Kidney (tissue), 13 donors: ENCODE measurements at regions not wholly inside any gene's neighbourhood (a gene's known extent, or its start where the extent isn't known, plus 50 kb on each side); places are given as distances from the start of the nearest gene placed in this dataset.

ENCODE experiments used
- DNase-seq, 5 donors: peaks; one replicate each; pipeline ENCODE4 v3.0.0-alpha.2; 2013 to 2020
- FAIRE-seq: peaks from 2 replicates; lab custom pipeline; 2012; peaks lifted over from hg19 to GRCh38; lab: Jason Lieb, UNC
- H3K27ac ChIP-seq, 2 donors: one replicate each; pipeline ENCODE4 v1.7.0; 2013; ENCODE audit warnings: low read depth in 2 of 2, low read length in 2 of 2, inconsistent platforms in 1 of 2
- H3K27me3 ChIP-seq: one replicate; pipeline ENCODE4 v1.7.1; 2013; ENCODE audit warnings: low read length, inconsistent platforms; ENCODE audit not compliant: control insufficient read depth, insufficient read depth
- H3K36me3 ChIP-seq, 3 donors: one replicate each; pipeline versions ENCODE4 v1.7.0 to v1.7.1; 2013; ENCODE audit warnings: low read length in 3 of 3, control low read depth in 1 of 3, inconsistent platforms in 1 of 3; ENCODE audit not compliant: insufficient read depth in 3 of 3, control insufficient read depth in 2 of 3
- H3K4me1 ChIP-seq, 3 donors: one replicate each; pipeline versions ENCODE4 v1.7.0 to v1.7.1; 2013; ENCODE audit warnings: low read length in 3 of 3, inconsistent platforms in 1 of 3, low read depth in 1 of 3; ENCODE audit not compliant: control insufficient read depth in 2 of 3, insufficient read depth in 2 of 3
- H3K4me3 ChIP-seq, 3 donors: one replicate each; pipeline versions ENCODE4 v1.7.0 to v1.8.1; 2013; ENCODE audit warnings: low read length in 3 of 3, control low read depth in 1 of 3, inconsistent platforms in 1 of 3
- H3K9ac ChIP-seq, 3 donors: one replicate each; pipeline versions ENCODE4 v1.7.0 to v1.7.1; 2013; ENCODE audit warnings: low read length in 3 of 3, control low read depth in 1 of 3, inconsistent platforms in 1 of 3
- H3K9me3 ChIP-seq, 3 donors: one replicate each; pipeline versions ENCODE4 v1.7.0 to v1.7.1; 2013; ENCODE audit warnings: low read length in 3 of 3, control low read depth in 1 of 3, inconsistent platforms in 1 of 3; ENCODE audit not compliant: control insufficient read depth in 2 of 3, insufficient read depth in 1 of 3
- intact Hi-C: fragments of 100-400 bp; cut with DNase I; formaldehyde crosslinking; loops from one replicate; pipeline ENCODE4 v1.11.1; 2022
- TF ChIP-seq, protein P1 (sequence below): IDR thresholded peaks from 3 replicates; pipeline ENCODE4 v1.5.1; 2012; ENCODE audit warnings: mild to moderate bottlenecking, moderate library complexity, borderline replicate concordance; ENCODE audit not compliant: insufficient read depth; ENCODE audit errors: extremely low read depth
- donor health status: control.
- donor health status: control.
- donor health status: control.
- donor health status: control.
- donor health status: control.
- donor health status: DM: yes; HTN: yes; CAD: no.
- donor health status: Normal renal cell carcinoma (clear cell type).

DNA sequence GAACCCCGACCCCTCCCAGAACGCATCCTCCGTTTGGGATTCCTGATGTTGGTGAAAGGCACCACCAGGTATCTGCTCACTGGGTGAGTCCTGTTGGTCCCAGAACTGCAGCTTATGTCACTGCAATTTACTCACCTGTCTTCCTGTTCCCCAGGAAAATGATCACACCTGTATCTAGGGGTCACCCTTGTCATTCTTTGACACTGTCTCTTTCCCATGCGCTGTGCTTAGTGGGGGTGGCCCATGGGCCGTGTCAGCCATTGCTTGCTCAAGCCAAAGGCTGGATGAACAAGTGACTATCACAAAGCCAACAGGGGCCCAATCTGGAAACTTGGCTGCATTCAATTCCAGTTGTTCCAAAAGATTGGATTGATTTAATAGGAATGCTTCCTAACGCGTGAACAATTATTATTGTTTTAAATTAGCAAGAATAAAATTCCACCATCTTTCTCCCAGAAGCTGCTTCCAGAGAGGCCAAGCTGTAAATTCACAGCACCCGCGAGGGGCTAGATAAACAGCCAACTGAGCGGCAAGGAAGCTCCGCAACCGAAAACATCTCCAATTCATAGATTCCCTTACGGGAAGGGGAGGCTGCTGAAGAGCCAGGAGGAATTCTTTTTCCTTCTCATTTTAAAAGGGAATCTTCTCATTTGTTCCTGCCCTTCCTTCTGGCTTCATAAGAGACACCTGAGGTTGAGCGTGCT is 134.8 kb upstream of the ZMIZ1 start:
- FAIRE-seq (no peak), DNase-seq (no peak)
- intact Hi-C loops, result no loop called here
- Histone ChIP-seq H3K27ac (no peak overlapping the region), H3K4me1 (peaks cover 0 to 12% (median 7%) of the 10 kb centered on the region in 3 donors), H3K27me3 (no peaks in the 10 kb centered on the region), H3K9me3 (no peaks in the 10 kb centered on the region), H3K36me3 (no peaks in the 10 kb centered on the region), H3K9ac (no peak overlapping the region), H3K4me3 (no peak overlapping the region)
- TF ChIP-seq, protein P1, sequence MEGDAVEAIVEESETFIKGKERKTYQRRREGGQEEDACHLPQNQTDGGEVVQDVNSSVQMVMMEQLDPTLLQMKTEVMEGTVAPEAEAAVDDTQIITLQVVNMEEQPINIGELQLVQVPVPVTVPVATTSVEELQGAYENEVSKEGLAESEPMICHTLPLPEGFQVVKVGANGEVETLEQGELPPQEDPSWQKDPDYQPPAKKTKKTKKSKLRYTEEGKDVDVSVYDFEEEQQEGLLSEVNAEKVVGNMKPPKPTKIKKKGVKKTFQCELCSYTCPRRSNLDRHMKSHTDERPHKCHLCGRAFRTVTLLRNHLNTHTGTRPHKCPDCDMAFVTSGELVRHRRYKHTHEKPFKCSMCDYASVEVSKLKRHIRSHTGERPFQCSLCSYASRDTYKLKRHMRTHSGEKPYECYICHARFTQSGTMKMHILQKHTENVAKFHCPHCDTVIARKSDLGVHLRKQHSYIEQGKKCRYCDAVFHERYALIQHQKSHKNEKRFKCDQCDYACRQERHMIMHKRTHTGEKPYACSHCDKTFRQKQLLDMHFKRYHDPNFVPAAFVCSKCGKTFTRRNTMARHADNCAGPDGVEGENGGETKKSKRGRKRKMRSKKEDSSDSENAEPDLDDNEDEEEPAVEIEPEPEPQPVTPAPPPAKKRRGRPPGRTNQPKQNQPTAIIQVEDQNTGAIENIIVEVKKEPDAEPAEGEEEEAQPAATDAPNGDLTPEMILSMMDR, result no peak

DNA sequence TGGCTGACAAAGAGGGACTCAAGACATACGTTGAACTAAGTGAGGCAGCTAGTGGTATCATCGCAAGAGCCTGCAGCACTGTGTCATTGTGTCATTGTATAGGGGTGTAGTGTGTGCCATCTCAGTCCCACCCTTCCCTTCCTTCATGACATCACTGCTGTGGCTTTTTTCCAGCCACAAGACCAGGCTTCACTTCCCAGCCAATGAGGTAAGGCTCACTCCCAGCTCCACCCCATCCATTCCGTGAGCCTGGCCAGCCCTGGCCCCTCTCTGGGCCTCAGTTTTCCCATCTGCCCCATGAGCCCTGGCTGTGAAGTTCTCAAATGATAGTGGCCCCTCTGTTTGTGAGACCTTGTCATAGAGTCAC is 134.3 kb upstream of the ZMIZ1 start:
- TF ChIP-seq, protein P1, result no peak
- no peak for DNase-seq
- no peaks in the 10 kb centered on the region for H3K27me3 ChIP-seq
- intact Hi-C loops, result no loop called here
- no peaks in the 10 kb centered on the region for H3K36me3 ChIP-seq
- no peaks in the 10 kb centered on the region for H3K9me3 ChIP-seq
- no peak overlapping the region for H3K4me3 ChIP-seq
- H3K4me1 ChIP-seq, result peaks cover 0 to 12% (median 7%) of the 10 kb centered on the region in 3 donors
- no peak overlapping the region for H3K9ac ChIP-seq
- FAIRE-seq, result no peak
- H3K27ac ChIP-seq, result no peak overlapping the region

DNA sequence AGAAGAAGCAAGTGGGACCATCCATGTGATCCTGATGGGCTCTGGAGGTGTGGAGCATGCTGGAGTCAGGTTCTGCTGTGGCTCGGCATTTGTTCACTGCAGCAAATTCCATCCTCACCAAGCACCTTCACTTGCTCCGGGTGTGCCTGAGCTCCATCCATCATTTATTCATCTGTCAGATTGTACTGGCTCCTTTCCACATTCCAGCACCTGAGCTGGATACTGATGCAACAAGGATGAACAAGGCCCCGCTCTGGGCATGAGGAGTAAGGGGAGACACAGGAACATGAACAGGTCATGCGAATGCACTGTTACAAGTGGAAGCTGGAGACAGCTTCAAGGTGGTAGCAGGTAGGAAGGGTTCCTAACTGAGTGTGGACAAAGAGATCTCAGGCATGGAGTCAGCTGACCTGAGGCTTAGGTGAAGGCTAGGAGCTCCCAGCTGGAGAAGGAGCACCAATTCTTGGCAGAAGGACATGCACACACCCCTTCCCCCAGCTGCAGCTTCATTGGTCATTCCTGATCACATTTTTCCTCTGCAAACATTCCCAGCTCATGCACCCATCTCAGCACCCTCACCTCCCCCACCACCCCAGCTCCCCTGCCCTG is 133.7 kb upstream of the ZMIZ1 start:
- Histone ChIP-seq H3K9ac (no peak overlapping the region), H3K9me3 (no peaks in the 10 kb centered on the region), H3K4me3 (no peak overlapping the region), H3K27me3 (no peaks in the 10 kb centered on the region), H3K27ac (no peak overlapping the region), H3K4me1 (peaks cover 0 to 12% (median 7%) of the 10 kb centered on the region in 3 donors), H3K36me3 (no peaks in the 10 kb centered on the region)
- FAIRE-seq, result no peak
- intact Hi-C loops, result no loop called here
- DNase-seq, result no peak
- TF ChIP-seq, protein P1, result no peak
